ENCODE measurements at regions not wholly inside any gene's neighbourhood (a gene's known extent, or its start where the extent isn't known, plus 50 kb on each side); places are given as distances from the start of the nearest gene placed in this dataset.

- TF ChIP-seq ESRRA (IDR thresholded peaks at IDR 0.05; ENCODE audit: borderline replicate concordance, low read length) = no peak
- TF ChIP-seq USF2 (IDR thresholded peaks at IDR 0.05) = no peak
- TF ChIP-seq EP300 (IDR thresholded peaks at IDR 0.05) = no peak
- no peak for TF ChIP-seq CTCF (IDR thresholded peaks at IDR 0.05)
- no peak for TF ChIP-seq REST (IDR thresholded peaks at IDR 0.05)
- no peak for TF ChIP-seq BHLHE40 (IDR thresholded peaks at IDR 0.05; ENCODE audit: low read depth, low read length)
- TF ChIP-seq MAFK (IDR thresholded peaks at IDR 0.05; ENCODE audit: partially characterized antibody) = no peak
- TF ChIP-seq JUNB (IDR thresholded peaks at IDR 0.05) = no peak
- no peak for TF ChIP-seq CBX8 (IDR thresholded peaks at IDR 0.05)
- TF ChIP-seq MAX (IDR thresholded peaks at IDR 0.05) = no peak
- no peak for TF ChIP-seq POLR2A (IDR thresholded peaks at IDR 0.05; ENCODE audit: low read length)
- TF ChIP-seq RAD21 (conservative IDR thresholded peaks at IDR 0.05 in 1 of 2, IDR thresholded peaks at IDR 0.05 in 1 of 2) = no peak
These were observed 602.2 kb upstream of the ALCAM start for GRCh38 chr3:104764496-104764895.

Data from A549 (cell line).